Epithelial cell of esophagus (primary cell): ENCODE measurements at regions not wholly inside any gene's neighbourhood (a gene's known extent, or its start where the extent isn't known, plus 50 kb on each side); places are given as distances from the start of the nearest gene placed in this dataset.

Experiments
- DNase-seq: peaks from one replicate; pipeline ENCODE4 v3.0.0; 2010; ENCODE audit warnings: low read depth
- H3K4me3 ChIP-seq: 2 replicates; pipeline ENCODE4 v1.5.1; 2011; ENCODE audit warnings: mild to moderate bottlenecking, low read length, control low read depth
- CTCF ChIP-seq: IDR thresholded peaks from 2 replicates; pipeline ENCODE4 v1.5.1; 2011; ENCODE audit warnings: low read depth, mild to moderate bottlenecking, low read length, control low read depth, inconsistent platforms; ENCODE audit not compliant: insufficient read depth; ENCODE audit errors: missing control alignments

- DNase-seq: no peak
- no peak for TF ChIP-seq CTCF
- H3K4me3 ChIP-seq: no peak overlapping the region
Observed at GRCh38 chr7:64407148-64407547, 93.4 kb downstream of the ZNF736 start.
